HG03521 (cell line): ENCODE measurements at regions not wholly inside any gene's neighbourhood (a gene's known extent, or its start where the extent isn't known, plus 50 kb on each side); places are given as distances from the start of the nearest gene placed in this dataset.

Experiments used
- ATAC-seq: cut with Tn5 transposase; IDR thresholded peaks from one replicate; pipeline ENCODE4 v1.9.1; 2021; ENCODE audit warnings: mild to moderate bottlenecking, moderate library complexity; ENCODE audit not compliant: unreplicated experiment

DNA sequence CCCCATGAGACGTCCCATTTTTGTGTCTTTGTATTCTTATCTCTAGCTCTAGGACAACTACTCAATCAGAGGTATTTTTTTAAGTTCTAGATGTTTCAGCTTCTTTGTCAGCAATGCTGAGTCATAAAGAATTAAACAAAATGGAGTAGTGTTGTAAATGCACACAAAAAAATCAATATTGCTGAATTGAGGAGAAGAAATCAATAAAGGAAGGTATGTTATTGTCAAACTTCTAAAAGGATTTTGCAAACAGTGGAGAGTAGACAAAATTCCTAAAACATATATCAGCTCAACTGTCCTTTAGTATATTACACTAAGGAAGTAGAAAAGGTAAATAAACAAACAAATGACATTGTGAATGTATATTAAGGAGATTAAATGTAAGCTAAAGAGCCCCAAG is 726.1 kb upstream of the NRXN1 start:
- no peak for ATAC-seq

- no peak for ATAC-seq
These were observed 702.2 kb upstream of the NRXN1 start for GRCh38 chr2:51734115-51734514.

- ATAC-seq: no peak
These were observed 691.8 kb upstream of the NRXN1 start for GRCh38 chr2:51723691-51724090.

DNA sequence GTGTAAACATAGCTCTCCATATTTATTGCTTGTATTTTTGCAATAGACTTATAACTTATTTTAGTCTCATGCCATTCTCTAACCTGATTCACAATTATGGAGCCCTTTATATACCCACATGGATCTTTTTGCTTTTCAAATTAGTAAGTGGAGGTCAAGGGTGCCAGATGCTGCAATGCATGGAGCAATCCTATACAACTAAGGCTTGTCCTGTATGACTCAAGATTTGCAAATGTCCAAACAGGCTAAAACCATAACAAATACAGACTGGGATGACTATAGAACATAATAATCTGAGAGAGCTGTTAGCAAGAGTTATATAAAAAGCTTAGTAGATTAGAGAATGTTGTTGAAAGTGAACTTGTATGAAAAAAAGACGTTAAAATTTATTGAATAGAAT is 690.4 kb upstream of the NRXN1 start:
- no peak for ATAC-seq

DNA sequence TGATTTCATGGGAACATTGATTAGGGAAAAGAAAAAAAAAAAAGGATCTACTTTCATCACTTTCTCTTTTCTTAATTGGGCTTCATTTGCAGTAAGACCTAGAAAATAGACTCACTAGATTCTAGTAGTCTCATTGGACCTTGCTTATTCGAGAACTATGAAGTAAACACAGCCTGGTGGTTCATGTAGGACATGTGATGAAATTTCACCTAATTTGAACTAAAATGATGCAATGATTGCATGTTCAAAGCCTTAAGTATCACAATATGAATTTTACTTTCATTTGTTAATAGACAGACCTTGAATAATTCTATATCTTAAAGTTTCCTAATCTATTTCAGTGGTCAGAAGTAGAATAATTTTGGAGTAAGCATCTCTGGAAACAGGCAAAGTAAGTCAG is 688.9 kb upstream of the NRXN1 start:
- no peak for ATAC-seq

- no peak for ATAC-seq
These were observed 686.9 kb upstream of the NRXN1 start for GRCh38 chr2:51718881-51719280.

- no peak for ATAC-seq
These were observed 685.4 kb upstream of the NRXN1 start for GRCh38 chr2:51717312-51717711.

DNA sequence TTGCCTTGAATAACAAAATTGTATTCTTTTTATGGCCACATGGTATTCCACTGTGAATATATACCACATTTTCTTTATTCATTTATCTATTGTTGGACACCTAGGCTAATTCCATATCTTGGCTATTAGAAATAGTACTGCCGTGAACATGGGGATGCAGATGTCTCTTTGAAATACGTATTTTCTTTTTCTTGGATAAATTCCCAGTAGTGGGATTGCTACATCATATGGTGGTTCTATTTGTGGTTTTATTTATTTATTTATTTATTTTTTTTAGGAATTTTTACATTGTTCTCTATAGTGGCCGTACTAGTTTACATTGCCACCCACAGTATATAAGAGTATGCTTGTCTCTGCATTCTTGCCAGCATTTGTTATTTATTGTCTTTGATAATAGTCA is 679.8 kb upstream of the NRXN1 start:
- ATAC-seq: no peak

- ATAC-seq: no peak
These were observed 678.3 kb upstream of the NRXN1 start for GRCh38 chr2:51710222-51710621.

DNA sequence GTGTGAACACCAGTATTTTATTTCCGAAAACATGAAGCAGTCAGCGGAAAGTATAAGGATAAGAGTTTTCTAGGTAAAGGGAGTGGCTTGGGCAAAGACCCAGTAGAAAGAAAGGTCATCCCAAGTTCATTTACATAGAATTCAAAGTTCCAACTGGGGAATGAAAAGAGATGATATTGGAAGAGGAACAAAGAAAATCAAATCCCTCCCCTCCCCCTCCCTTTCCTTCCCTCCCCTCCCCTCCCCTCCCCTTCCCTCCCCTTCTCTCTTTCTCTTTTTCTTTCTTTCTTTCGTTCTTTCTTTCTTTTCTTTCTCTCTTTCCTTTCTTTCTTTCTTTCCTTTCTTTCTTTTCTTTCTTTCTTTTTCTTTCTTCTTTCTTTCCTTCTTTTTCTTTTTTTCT is 675.7 kb upstream of the NRXN1 start:
- ATAC-seq: no peak

DNA sequence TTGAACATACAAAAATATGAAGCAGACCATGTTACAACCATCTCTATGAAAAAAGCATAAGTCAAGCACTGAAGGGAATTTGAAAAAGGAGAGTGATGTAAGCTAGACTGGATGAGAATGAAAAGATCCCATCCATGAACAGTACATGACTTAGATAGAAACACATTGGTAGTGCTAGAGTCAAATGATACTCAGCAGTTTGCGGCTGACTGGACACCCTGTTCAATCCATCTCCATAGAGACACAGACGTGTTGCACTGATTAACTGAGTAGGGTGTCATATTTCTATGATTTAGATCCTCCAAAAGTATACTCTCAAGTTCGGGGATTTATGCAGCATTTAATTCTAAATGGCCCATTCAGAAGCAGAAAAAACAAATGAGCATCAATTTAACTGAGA is 674.3 kb upstream of the NRXN1 start:
- no peak for ATAC-seq

- no peak for ATAC-seq
These were observed 673.5 kb upstream of the NRXN1 start for GRCh38 chr2:51705417-51705816.

GRCh38 chr2:51698021-51698420 is 666.1 kb upstream of the NRXN1 start:
- ATAC-seq: no peak

- no peak for ATAC-seq
These were observed 665.2 kb upstream of the NRXN1 start for GRCh38 chr2:51697095-51697494.

DNA sequence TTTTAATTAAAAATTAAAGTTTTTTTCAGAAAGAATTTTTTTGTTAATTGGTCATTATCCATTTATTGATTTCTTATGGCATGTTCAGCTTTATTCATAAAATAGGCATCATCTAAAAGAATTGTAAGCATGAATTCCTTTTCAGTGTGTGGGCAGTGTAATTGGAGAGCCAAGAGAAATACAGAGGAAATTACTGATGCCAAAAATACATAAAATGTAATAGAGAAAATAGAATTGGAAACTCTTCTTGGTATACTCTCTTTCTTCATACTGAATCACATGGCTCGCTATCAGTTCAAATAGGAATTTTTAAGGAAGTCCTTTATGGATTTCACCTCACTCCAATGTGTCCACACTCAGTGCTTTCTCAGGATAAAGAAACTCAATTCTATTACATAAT is 663.6 kb upstream of the NRXN1 start:
- no peak for ATAC-seq

DNA sequence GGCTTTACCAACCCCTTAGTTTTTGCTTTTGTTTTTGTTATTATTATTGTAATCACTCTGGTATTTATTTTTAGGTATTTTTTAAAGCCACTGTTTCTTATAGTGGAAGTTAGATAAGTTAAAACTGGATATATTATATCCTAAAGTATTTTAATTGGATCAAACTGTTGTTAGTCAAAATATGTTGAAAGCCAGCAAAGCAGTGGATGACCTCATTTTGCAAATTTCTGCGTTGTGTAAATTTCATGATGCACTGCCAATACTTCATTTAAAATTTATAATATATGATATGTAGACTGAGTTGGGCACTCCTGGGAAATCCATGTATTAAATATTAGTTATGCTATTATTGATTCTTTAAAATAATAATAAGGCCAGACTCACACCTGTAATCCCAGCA is 661.7 kb upstream of the NRXN1 start:
- no peak for ATAC-seq

DNA sequence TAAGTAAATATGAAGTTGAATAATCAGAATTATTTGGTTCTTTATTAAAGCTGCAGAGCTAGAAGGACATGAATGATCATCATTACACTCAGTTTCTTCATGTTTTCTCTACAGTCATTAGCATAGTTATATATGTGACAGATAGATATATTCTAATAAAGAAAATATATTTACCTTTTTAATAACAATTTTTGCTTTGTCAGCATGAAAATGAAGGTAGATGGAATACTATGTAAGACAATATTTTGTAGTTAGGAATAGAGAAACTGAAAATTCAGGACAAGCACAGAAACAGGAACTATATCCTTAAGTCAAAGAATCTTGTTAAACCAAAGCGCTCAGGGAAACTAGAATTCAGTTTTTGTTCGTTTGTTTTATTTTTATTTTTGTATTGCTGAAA is 649.9 kb upstream of the NRXN1 start:
- no peak for ATAC-seq

DNA sequence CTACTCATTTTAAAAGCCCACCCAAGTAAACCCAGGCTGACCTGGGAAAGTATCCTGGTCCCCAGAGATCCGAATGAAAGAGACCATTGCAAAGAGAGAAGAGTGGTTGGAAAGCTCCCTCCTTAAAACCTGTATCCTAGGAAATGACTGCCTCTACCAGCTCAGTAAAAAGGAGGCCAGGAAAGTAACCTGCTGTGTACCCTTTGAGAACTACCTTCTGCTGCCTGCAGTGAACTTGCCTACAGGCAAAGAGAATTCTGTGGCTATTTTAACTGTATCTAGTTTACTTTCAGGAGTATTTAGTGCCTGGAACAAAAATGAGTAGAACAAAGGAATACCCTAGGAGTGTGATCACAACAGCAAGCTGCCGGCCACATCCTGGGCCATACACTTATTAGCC is 641.7 kb upstream of the NRXN1 start:
- no peak for ATAC-seq

- no peak for ATAC-seq
These were observed 635.7 kb upstream of the NRXN1 start for GRCh38 chr2:51667679-51668078.

GRCh38 chr2:51662187-51662586 is 630.3 kb upstream of the NRXN1 start:
- ATAC-seq: no peak

- ATAC-seq: no peak
These were observed 625.9 kb upstream of the NRXN1 start for GRCh38 chr2:51657849-51658248.

GRCh38 chr2:51650769-51651168 is 618.8 kb upstream of the NRXN1 start:
- ATAC-seq: no peak

DNA sequence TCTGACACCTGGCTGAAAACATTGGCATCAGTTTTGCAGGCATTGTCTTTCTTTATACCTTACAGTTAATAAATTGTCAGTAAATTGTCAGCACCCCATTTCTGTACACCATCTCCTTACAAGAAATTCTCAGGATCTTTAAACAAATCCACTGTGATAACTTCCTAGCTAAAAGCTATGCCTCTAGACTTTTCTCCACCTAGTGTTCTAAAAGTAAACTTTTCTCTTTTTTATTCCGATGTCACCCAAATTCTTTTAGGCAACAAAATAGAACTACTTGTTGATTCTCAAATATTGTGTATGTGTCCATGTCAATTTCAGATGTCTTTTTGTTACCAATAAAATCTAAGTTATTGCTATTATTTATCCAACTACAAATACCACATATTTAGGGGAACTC is 617.4 kb upstream of the NRXN1 start:
- no peak for ATAC-seq

GRCh38 chr2:51638811-51639210 is 606.9 kb upstream of the NRXN1 start:
- no peak for ATAC-seq
